ENCODE measurements at regions not wholly inside any gene's neighbourhood (a gene's known extent, or its start where the extent isn't known, plus 50 kb on each side); places are given as distances from the start of the nearest gene placed in this dataset.
A peak's percentile ranks its signal among the peaks of the same experiment; 100 is the strongest.

GRCh38 chr22:27654546-27655445 lies 146.8 kb downstream of the MN1 start:
- no peak overlapping the region for H2AFZ ChIP-seq (ENCODE audit: low read length)
- no peak for DNase-seq (ENCODE audit: low spot score)

DNA sequence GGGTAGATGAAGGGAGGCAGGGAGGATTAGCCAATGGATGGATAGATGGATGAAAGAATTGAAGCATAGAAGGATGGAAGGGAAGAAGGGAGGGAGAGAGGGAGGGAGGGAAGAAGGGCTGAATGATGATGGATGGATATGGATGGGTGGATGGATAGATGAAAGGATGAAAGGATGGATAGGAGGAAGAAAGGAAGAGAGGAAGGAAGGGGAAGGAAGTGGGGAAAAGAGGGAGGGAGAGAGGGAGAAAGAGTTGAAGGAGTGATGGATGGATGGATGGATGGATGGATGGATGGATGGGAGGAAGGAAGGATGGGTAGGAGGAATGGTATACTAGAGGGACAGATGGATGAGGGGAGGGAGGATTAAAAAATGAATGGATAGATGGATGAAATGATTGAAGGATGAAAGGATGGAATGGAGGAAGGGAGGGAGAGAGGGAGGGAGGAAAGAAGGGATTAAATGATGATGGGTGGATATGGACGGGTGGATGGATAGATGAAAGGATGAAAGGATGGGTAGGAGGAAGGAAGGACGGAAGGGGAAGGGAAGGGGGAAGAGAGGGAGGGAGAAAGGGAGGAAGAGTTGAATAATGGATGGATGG lies 145.9 kb downstream of the MN1 start:
- no peak overlapping the region for H2BK120ac ChIP-seq (ENCODE audit: low read depth, low read length)
- H4K91ac ChIP-seq (ENCODE audit: low read depth, low read length, poor library complexity), result no peak overlapping the region
- H3K9ac ChIP-seq (ENCODE audit: low read depth, low read length, poor library complexity), result no peak overlapping the region
- H2AK5ac ChIP-seq (ENCODE audit: low read depth, low read length), result no peak overlapping the region
- no peak overlapping the region for H3K14ac ChIP-seq (ENCODE audit: low read length)
- H3K27me3 ChIP-seq (ENCODE audit: control insufficient read depth in 3 of 3, insufficient read depth in 3 of 3, low read depth in 1 of 3, low read length in 3 of 3), result no peaks in the 10 kb centered on the region
- no peak overlapping the region for H2BK12ac ChIP-seq (ENCODE audit: low read length)
- H3K9me3 ChIP-seq (replicated peaks in 1 of 2; ENCODE audit: control insufficient read depth in 2 of 2, insufficient read depth in 1 of 2, low read depth in 1 of 2, low read length in 2 of 2), result peaks cover 2 to 10% of the 10 kb centered on the region in 2 donors
- H3K4ac ChIP-seq (ENCODE audit: low read length), result no peak overlapping the region
- H3K18ac ChIP-seq (ENCODE audit: low read length), result peak overlapping the region; percentile 78
- H3K23ac ChIP-seq (ENCODE audit: low read depth, low read length, poor library complexity), result no peak overlapping the region
- no peak overlapping the region for H2AFZ ChIP-seq (ENCODE audit: low read length)
- H3K4me1 ChIP-seq (ENCODE audit: control insufficient read depth in 2 of 2, insufficient read depth in 1 of 2, low read depth in 1 of 2, low read length in 2 of 2), result peaks cover 1 to 2% of the 10 kb centered on the region in 2 donors
- no peak overlapping the region for H3K27ac ChIP-seq (replicated peaks; ENCODE audit: low read length)
- no peak overlapping the region for H3K4me3 ChIP-seq (ENCODE audit: low read length in 2 of 2)
- no peak overlapping the region for H3K4me2 ChIP-seq (ENCODE audit: insufficient read depth, low read length, poor library complexity, severe bottlenecking)
- no peaks in the 10 kb centered on the region for H3K79me1 ChIP-seq (ENCODE audit: low read depth, low read length)
- H3K36me3 ChIP-seq (replicated peaks in 1 of 2; ENCODE audit: control insufficient read depth in 2 of 2, insufficient read depth in 2 of 2, low read length in 2 of 2), result no peaks in the 10 kb centered on the region
- no peak overlapping the region for H2BK15ac ChIP-seq (ENCODE audit: low read length)
- H4K8ac ChIP-seq (ENCODE audit: low read depth, low read length), result no peak overlapping the region
- WGBS, 2 donors (ENCODE audit: extremely low coverage in 2 of 2, insufficient read length in 2 of 2, insufficient replicate concordance in 1 of 2), result 100% methylated on average over 2 of the region's 2 CpGs
- H2BK5ac ChIP-seq (ENCODE audit: low read length), result no peak overlapping the region
- DNase-seq (ENCODE audit: low spot score), result no peak

More at GRCh38 chr22:27654546-27655445, 146.8 kb downstream of the MN1 start:
- no peak overlapping the region for H4K8ac ChIP-seq (ENCODE audit: low read depth, low read length)
- peak overlapping the region; percentile 78 for H2BK12ac ChIP-seq (ENCODE audit: low read length)
- peak overlapping the region; percentile 78 for H3K18ac ChIP-seq (ENCODE audit: low read length)
- peaks cover 1 to 2% of the 10 kb centered on the region in 2 donors for H3K4me1 ChIP-seq (ENCODE audit: control insufficient read depth in 2 of 2, insufficient read depth in 1 of 2, low read depth in 1 of 2, low read length in 2 of 2)
- no peak overlapping the region for H3K27ac ChIP-seq (replicated peaks; ENCODE audit: low read length)
- no peak overlapping the region for H3K4ac ChIP-seq (ENCODE audit: low read length)
- H2BK15ac ChIP-seq (ENCODE audit: low read length), result peak overlapping the region; percentile 69
- H2BK5ac ChIP-seq (ENCODE audit: low read length), result no peak overlapping the region
- peaks cover 2 to 10% of the 10 kb centered on the region in 2 donors for H3K9me3 ChIP-seq (replicated peaks in 1 of 2; ENCODE audit: control insufficient read depth in 2 of 2, insufficient read depth in 1 of 2, low read depth in 1 of 2, low read length in 2 of 2)
- H3K4me2 ChIP-seq (ENCODE audit: insufficient read depth, low read length, poor library complexity, severe bottlenecking), result no peak overlapping the region
- no peak overlapping the region for H3K9ac ChIP-seq (ENCODE audit: low read depth, low read length, poor library complexity)
- H3K4me3 ChIP-seq (ENCODE audit: low read length in 2 of 2), result no peak overlapping the region
- H3K36me3 ChIP-seq (replicated peaks in 1 of 2; ENCODE audit: control insufficient read depth in 2 of 2, insufficient read depth in 2 of 2, low read length in 2 of 2), result no peaks in the 10 kb centered on the region
- no peaks in the 10 kb centered on the region for H3K27me3 ChIP-seq (ENCODE audit: control insufficient read depth in 3 of 3, insufficient read depth in 3 of 3, low read depth in 1 of 3, low read length in 3 of 3)
- H4K91ac ChIP-seq (ENCODE audit: low read depth, low read length, poor library complexity), result no peak overlapping the region
- H3K79me1 ChIP-seq (ENCODE audit: low read depth, low read length), result no peaks in the 10 kb centered on the region
- no peak overlapping the region for H2BK120ac ChIP-seq (ENCODE audit: low read depth, low read length)
- no peak overlapping the region for H3K23ac ChIP-seq (ENCODE audit: low read depth, low read length, poor library complexity)
- WGBS, 2 donors (ENCODE audit: extremely low coverage in 2 of 2, insufficient read length in 2 of 2, insufficient replicate concordance in 1 of 2), result no CpG with 5 or more reads among the region's 10 CpGs
- peak overlapping the region; percentile 39 for H3K14ac ChIP-seq (ENCODE audit: low read length)
- H2AK5ac ChIP-seq (ENCODE audit: low read depth, low read length), result peak overlapping the region; percentile 88

DNA sequence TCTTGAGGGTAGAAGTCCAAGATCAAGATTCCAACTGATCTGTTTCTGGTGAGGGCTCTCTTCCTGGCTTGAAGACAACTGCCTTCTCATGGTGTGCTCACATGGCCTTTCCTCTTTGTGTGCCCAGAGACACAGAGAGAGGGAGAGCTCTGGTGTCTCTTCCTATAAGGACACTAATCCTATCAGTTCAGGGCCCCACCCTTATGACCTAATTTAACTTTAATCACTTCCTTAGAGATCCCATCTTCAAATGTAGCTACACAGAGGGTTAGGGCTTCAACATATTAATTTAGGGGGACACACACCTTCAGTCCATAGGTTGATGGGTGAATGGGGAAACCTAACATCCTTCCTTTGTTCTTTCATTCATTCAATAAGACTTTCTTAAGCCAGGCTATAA lies 144.6 kb downstream of the MN1 start:
- H3K9me3 ChIP-seq (replicated peaks in 1 of 2; ENCODE audit: control insufficient read depth in 2 of 2, insufficient read depth in 1 of 2, low read depth in 1 of 2, low read length in 2 of 2), result peaks cover 2 to 10% of the 10 kb centered on the region in 2 donors
- no peak overlapping the region for H2BK5ac ChIP-seq (ENCODE audit: low read length)
- H3K27me3 ChIP-seq (ENCODE audit: control insufficient read depth in 3 of 3, insufficient read depth in 3 of 3, low read depth in 1 of 3, low read length in 3 of 3), result no peaks in the 10 kb centered on the region
- no peak overlapping the region for H3K4me3 ChIP-seq (ENCODE audit: low read length in 2 of 2)
- no peak overlapping the region for H3K18ac ChIP-seq (ENCODE audit: low read length)
- H3K79me1 ChIP-seq (ENCODE audit: low read depth, low read length), result no peaks in the 10 kb centered on the region
- no peak overlapping the region for H2AFZ ChIP-seq (ENCODE audit: low read length)
- no peak overlapping the region for H2AK5ac ChIP-seq (ENCODE audit: low read depth, low read length)
- DNase-seq (ENCODE audit: low spot score), result no peak
- no peak overlapping the region for H2BK120ac ChIP-seq (ENCODE audit: low read depth, low read length)
- no peak overlapping the region for H2BK15ac ChIP-seq (ENCODE audit: low read length)
- H2BK12ac ChIP-seq (ENCODE audit: low read length), result no peak overlapping the region
- H3K27ac ChIP-seq (replicated peaks; ENCODE audit: low read length), result no peak overlapping the region
- peaks cover 1 to 2% of the 10 kb centered on the region in 2 donors for H3K4me1 ChIP-seq (ENCODE audit: control insufficient read depth in 2 of 2, insufficient read depth in 1 of 2, low read depth in 1 of 2, low read length in 2 of 2)
- no peaks in the 10 kb centered on the region for H3K36me3 ChIP-seq (replicated peaks in 1 of 2; ENCODE audit: control insufficient read depth in 2 of 2, insufficient read depth in 2 of 2, low read length in 2 of 2)
- H4K91ac ChIP-seq (ENCODE audit: low read depth, low read length, poor library complexity), result no peak overlapping the region
- H3K9ac ChIP-seq (ENCODE audit: low read depth, low read length, poor library complexity), result no peak overlapping the region
- H3K14ac ChIP-seq (ENCODE audit: low read length), result no peak overlapping the region
- H3K4ac ChIP-seq (ENCODE audit: low read length), result no peak overlapping the region
- no peak overlapping the region for H4K8ac ChIP-seq (ENCODE audit: low read depth, low read length)
- H3K23ac ChIP-seq (ENCODE audit: low read depth, low read length, poor library complexity), result no peak overlapping the region
- no peak overlapping the region for H3K4me2 ChIP-seq (ENCODE audit: insufficient read depth, low read length, poor library complexity, severe bottlenecking)

DNA sequence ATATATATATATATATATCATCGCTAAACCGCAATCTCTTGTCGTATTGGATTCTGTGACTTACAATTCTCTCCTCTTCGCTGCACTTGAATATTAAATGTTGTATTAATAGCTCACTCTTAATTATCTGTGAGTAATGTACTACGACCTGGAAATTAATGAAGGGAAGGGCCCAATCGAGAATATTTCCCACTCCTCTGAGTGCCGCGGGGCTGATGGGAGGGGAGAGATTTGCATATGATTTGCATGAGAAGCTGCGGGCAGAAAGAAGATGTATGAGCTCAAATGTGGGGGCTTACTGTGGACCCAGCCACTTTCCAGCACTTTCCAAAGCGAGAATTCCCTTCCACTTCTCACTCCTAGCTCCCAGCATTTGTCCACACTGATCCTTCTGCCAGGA lies 141.2 kb downstream of the MN1 start:
- H2BK120ac ChIP-seq (ENCODE audit: low read depth, low read length), result no peak overlapping the region
- H2BK5ac ChIP-seq (ENCODE audit: low read length), result no peak overlapping the region
- H3K9me3 ChIP-seq (replicated peaks in 1 of 2; ENCODE audit: control insufficient read depth in 2 of 2, insufficient read depth in 1 of 2, low read depth in 1 of 2, low read length in 2 of 2), result peaks cover 2 to 10% of the 10 kb centered on the region in 2 donors
- H3K18ac ChIP-seq (ENCODE audit: low read length), result no peak overlapping the region
- H3K9ac ChIP-seq (ENCODE audit: low read depth, low read length, poor library complexity), result no peak overlapping the region
- no peak overlapping the region for H3K27ac ChIP-seq (replicated peaks; ENCODE audit: low read length)
- no peak overlapping the region for H2AFZ ChIP-seq (ENCODE audit: low read length)
- no peak overlapping the region for H3K4ac ChIP-seq (ENCODE audit: low read length)
- no peaks in the 10 kb centered on the region for H3K27me3 ChIP-seq (ENCODE audit: control insufficient read depth in 3 of 3, insufficient read depth in 3 of 3, low read depth in 1 of 3, low read length in 3 of 3)
- WGBS, 2 donors (ENCODE audit: extremely low coverage in 2 of 2, insufficient read length in 2 of 2, insufficient replicate concordance in 1 of 2), result no CpG with 5 or more reads among the region's 10 CpGs
- no peak for DNase-seq (ENCODE audit: low spot score)
- H3K4me3 ChIP-seq (ENCODE audit: low read length in 2 of 2), result no peak overlapping the region
- no peak overlapping the region for H4K91ac ChIP-seq (ENCODE audit: low read depth, low read length, poor library complexity)
- no peaks in the 10 kb centered on the region for H3K36me3 ChIP-seq (replicated peaks in 1 of 2; ENCODE audit: control insufficient read depth in 2 of 2, insufficient read depth in 2 of 2, low read length in 2 of 2)
- H2BK15ac ChIP-seq (ENCODE audit: low read length), result no peak overlapping the region
- H2BK12ac ChIP-seq (ENCODE audit: low read length), result no peak overlapping the region
- H3K14ac ChIP-seq (ENCODE audit: low read length), result no peak overlapping the region
- no peak overlapping the region for H2AK5ac ChIP-seq (ENCODE audit: low read depth, low read length)
- no peak overlapping the region for H4K8ac ChIP-seq (ENCODE audit: low read depth, low read length)
- no peak overlapping the region for H3K23ac ChIP-seq (ENCODE audit: low read depth, low read length, poor library complexity)
- H3K4me1 ChIP-seq (ENCODE audit: control insufficient read depth in 2 of 2, insufficient read depth in 1 of 2, low read depth in 1 of 2, low read length in 2 of 2), result peaks cover 4 to 8% of the 10 kb centered on the region in 2 donors
- H3K4me2 ChIP-seq (ENCODE audit: insufficient read depth, low read length, poor library complexity, severe bottlenecking), result no peak overlapping the region
- H3K79me1 ChIP-seq (ENCODE audit: low read depth, low read length), result no peaks in the 10 kb centered on the region

Data from neuronal stem cell (in vitro differentiated cells).